Esophagus muscularis mucosa (tissue), 4 donors: ENCODE measurements at regions not wholly inside any gene's neighbourhood (a gene's known extent, or its start where the extent isn't known, plus 50 kb on each side); places are given as distances from the start of the nearest gene placed in this dataset.

ENCODE experiments used
- EP300 ChIP-seq: sonication (generic); formaldehyde crosslinking; IDR thresholded peaks from one replicate; pipeline ENCODE4 v1.6.1; 2017; ENCODE audit warnings: antibody characterized with exemption
- POLR2A ChIP-seq: fragments of 450-650 bp; IDR thresholded peaks from one replicate; pipeline ENCODE4 v1.6.1; 2017; ENCODE audit warnings: antibody characterized with exemption, moderate library complexity, mild to moderate bottlenecking, low read depth
- POLR2AphosphoS5 ChIP-seq, 2 donors: sonication (generic); formaldehyde crosslinking; IDR thresholded peaks; one replicate each; pipeline ENCODE4 v1.6.1; 2017; ENCODE audit warnings: antibody characterized with exemption in 2 of 2
- TF ChIP-seq, protein P1 (sequence below), 3 experiments: fragments of 200-600 bp in 2 of 3; fragments of 450-650 bp in 1 of 3; sonication (generic) in 2 of 3; IDR thresholded peaks; one replicate each; pipeline ENCODE4 v1.5.1; 2017 to 2019; ENCODE audit warnings: antibody characterized with exemption in 3 of 3, mild to moderate bottlenecking in 2 of 3, moderate library complexity in 1 of 3

DNA sequence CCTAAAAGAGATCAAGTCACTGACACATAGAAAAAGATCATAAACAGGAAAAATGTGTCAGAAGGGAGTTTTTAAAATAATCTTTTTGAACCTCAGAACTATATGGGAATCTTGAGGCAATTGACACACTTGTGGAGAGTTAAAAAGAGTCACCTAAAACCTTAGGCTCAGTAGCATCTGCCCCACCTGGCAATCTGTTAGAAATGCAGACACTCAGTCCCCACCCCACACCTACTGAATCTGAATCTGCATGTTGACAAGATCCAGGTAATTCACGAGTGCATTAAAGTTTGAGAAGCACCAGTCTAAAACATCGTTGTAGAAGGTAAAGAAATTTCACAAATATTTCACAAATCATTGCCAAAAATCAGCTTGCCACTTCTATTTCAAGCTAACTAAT, 388.3 kb downstream of the NR2F1-AS1 start:
- TF ChIP-seq, protein P1, sequence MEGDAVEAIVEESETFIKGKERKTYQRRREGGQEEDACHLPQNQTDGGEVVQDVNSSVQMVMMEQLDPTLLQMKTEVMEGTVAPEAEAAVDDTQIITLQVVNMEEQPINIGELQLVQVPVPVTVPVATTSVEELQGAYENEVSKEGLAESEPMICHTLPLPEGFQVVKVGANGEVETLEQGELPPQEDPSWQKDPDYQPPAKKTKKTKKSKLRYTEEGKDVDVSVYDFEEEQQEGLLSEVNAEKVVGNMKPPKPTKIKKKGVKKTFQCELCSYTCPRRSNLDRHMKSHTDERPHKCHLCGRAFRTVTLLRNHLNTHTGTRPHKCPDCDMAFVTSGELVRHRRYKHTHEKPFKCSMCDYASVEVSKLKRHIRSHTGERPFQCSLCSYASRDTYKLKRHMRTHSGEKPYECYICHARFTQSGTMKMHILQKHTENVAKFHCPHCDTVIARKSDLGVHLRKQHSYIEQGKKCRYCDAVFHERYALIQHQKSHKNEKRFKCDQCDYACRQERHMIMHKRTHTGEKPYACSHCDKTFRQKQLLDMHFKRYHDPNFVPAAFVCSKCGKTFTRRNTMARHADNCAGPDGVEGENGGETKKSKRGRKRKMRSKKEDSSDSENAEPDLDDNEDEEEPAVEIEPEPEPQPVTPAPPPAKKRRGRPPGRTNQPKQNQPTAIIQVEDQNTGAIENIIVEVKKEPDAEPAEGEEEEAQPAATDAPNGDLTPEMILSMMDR (IDR thresholded peaks at IDR 0.05): no peak
- TF ChIP-seq POLR2A: no peak
- no peak for TF ChIP-seq POLR2AphosphoS5 (IDR thresholded peaks at IDR 0.05)
- no peak for TF ChIP-seq EP300
